ENCODE measurements at regions not wholly inside any gene's neighbourhood (a gene's known extent, or its start where the extent isn't known, plus 50 kb on each side); places are given as distances from the start of the nearest gene placed in this dataset.

DNA sequence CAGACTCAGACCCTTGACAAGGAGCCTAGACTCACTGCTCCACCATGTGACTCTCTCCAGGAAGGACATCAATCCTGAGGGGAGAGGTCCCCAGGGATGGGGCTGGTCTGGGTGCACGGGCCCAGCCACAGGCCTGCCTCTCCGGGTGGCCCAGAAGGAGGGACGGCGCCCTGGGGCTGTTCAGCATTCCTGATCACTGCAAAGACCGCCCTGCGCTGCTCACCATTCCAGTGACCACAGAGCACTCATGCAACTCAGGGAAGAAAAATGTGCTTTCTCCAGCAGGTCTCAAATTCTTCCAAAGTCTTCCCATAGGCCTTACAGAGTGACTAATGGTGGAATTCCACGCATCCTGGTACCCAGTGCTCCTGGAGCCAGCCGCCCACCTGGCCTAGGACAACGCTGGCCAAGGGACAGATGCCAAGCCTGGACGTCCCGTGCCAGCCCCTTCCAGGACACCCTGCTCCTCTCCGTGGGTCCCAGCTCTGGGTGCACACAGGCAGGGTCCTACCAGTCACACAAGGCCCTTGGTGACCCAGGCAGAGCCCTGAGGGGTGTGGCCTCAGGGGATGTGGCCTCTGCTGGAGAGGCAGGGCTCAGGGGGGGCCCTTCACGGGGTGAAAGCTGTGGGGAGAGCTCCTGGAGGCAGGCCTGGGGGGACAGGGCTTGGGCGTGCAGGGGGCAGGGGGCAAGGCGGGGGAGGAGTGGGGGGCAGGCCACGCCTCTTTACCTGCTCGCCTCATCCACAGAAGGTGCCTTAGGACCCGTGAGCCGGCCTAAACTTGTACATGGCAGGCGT, 178.8 kb downstream of the IGLL1 start:
- TF ChIP-seq EGR1 (IDR thresholded peaks at IDR 0.05; ENCODE audit: borderline replicate concordance, low read depth, low read length) = no peak
- TF ChIP-seq EP300 (IDR thresholded peaks at IDR 0.05; ENCODE audit: borderline replicate concordance in 1 of 2, low read depth in 2 of 2, low read length in 2 of 2) = no peak
- no peak for TF ChIP-seq CEBPB (IDR thresholded peaks at IDR 0.05; ENCODE audit: low read depth, low read length)
- TF ChIP-seq, protein P1, sequence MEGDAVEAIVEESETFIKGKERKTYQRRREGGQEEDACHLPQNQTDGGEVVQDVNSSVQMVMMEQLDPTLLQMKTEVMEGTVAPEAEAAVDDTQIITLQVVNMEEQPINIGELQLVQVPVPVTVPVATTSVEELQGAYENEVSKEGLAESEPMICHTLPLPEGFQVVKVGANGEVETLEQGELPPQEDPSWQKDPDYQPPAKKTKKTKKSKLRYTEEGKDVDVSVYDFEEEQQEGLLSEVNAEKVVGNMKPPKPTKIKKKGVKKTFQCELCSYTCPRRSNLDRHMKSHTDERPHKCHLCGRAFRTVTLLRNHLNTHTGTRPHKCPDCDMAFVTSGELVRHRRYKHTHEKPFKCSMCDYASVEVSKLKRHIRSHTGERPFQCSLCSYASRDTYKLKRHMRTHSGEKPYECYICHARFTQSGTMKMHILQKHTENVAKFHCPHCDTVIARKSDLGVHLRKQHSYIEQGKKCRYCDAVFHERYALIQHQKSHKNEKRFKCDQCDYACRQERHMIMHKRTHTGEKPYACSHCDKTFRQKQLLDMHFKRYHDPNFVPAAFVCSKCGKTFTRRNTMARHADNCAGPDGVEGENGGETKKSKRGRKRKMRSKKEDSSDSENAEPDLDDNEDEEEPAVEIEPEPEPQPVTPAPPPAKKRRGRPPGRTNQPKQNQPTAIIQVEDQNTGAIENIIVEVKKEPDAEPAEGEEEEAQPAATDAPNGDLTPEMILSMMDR (IDR thresholded peaks at IDR 0.05; ENCODE audit: control extremely low read depth in 1 of 3, insufficient read depth in 1 of 3, low read depth in 1 of 3, low read length in 3 of 3) = no peak
- no peak for TF ChIP-seq POLR2AphosphoS5 (IDR thresholded peaks at IDR 0.05; ENCODE audit: low read depth, low read length)
- TF ChIP-seq POLR2A (IDR thresholded peaks at IDR 0.05; ENCODE audit: control extremely low read depth in 1 of 2, low read depth in 2 of 2, low read length in 2 of 2) = no peak
- no peak for TF ChIP-seq RAD21 (IDR thresholded peaks at IDR 0.05 in 1 of 2, conservative IDR thresholded peaks at IDR 0.05 in 1 of 2; ENCODE audit: low read depth in 2 of 2, low read length in 2 of 2)
- no peak for TF ChIP-seq TCF12 (IDR thresholded peaks at IDR 0.05; ENCODE audit: low read depth, low read length)
- TF ChIP-seq, protein P2, sequence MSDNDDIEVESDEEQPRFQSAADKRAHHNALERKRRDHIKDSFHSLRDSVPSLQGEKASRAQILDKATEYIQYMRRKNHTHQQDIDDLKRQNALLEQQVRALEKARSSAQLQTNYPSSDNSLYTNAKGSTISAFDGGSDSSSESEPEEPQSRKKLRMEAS (IDR thresholded peaks at IDR 0.05) = no peak
- TF ChIP-seq SP1 (IDR thresholded peaks at IDR 0.05; ENCODE audit: low read depth, low read length) = no peak
- TF ChIP-seq, protein P3, sequence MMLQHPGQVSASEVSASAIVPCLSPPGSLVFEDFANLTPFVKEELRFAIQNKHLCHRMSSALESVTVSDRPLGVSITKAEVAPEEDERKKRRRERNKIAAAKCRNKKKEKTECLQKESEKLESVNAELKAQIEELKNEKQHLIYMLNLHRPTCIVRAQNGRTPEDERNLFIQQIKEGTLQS (IDR thresholded peaks at IDR 0.05; ENCODE audit: insufficient read depth, low read depth, low read length) = no peak

Measured in H1 (cell line).